A673 (cell line): ENCODE measurements at regions not wholly inside any gene's neighbourhood (a gene's known extent, or its start where the extent isn't known, plus 50 kb on each side); places are given as distances from the start of the nearest gene placed in this dataset.

Experiments used
- CTCF ChIP-seq: fragments of 300-800, 200-600 bp; sonication (generic); conservative IDR thresholded peaks from 2 replicates; pipeline ENCODE4 v1.5.1; 2017; ENCODE audit warnings: low read depth, mild to moderate bottlenecking, antibody characterized with exemption, low read length, moderate library complexity, mixed read lengths
- EZH2 ChIP-seq: fragments of 200-600 bp; sonication (generic); IDR thresholded peaks from 2 replicates; pipeline ENCODE4 v1.6.1; 2017; ENCODE audit warnings: borderline replicate concordance, low read depth, mild to moderate bottlenecking, mixed read lengths, antibody characterized with exemption, low read length; ENCODE audit not compliant: poor library complexity, severe bottlenecking

GRCh38 chrX:112270991-112271390, 188.4 kb upstream of the TRPC5 start:
- TF ChIP-seq EZH2 (no peak), CTCF (no peak)
